HCT116 (cell line): ENCODE measurements at regions not wholly inside any gene's neighbourhood (a gene's known extent, or its start where the extent isn't known, plus 50 kb on each side); places are given as distances from the start of the nearest gene placed in this dataset.

Experiments used
- ATAC-seq: fragments of 200-7000 bp; cut with Tn5 transposase; 2 replicates; pipeline ENCODE4 v1.9.1; 2020; ENCODE audit warnings: mild to moderate bottlenecking, moderate library complexity
- BruUV-seq: library from RNA; stranded (reverse); fragments of 400-500 nt; replicated peaks from 2 replicates; lab custom pipeline; 2021; lab: Mats Ljungman, UMichigan
- CTCF ChIA-PET: fragments of 300-600 bp; sonication (Branson Sonifier 250); formaldehyde crosslinking; loops from one replicate; lab custom pipeline; 2021; ENCODE audit warnings: antibody characterized with exemption; lab: Charles Lee
- POLR2A ChIA-PET: fragments of 300-600, 350-600 bp; sonication (Branson Sonifier 250); formaldehyde crosslinking; loops from one replicate; lab custom pipeline; 2021; ENCODE audit warnings: antibody characterized with exemption; lab: Charles Lee
- RAD21 ChIA-PET, 2 experiments: fragments of 300-600 bp; sonication (Branson Sonifier 250); formaldehyde crosslinking; loops; one replicate each; lab custom pipeline; 2023; ENCODE audit warnings: low total read pairs in 2 of 2; ENCODE audit not compliant: uncharacterized antibody in 2 of 2, unreplicated experiment in 2 of 2, low non-redundant PET in 1 of 2; lab: Charles Lee
- DNase-seq: peaks from one replicate; pipeline ENCODE4 v3.0.0-alpha.2; 2010; ENCODE audit warnings: low read depth, low spot score
- H2AFZ ChIP-seq: fragments of 200-600 bp; shearing (Covaris generic), sonication (generic); 2 replicates; pipeline ENCODE4 v1.6.1; 2017; ENCODE audit warnings: low read depth, mixed run types, mixed read lengths, antibody characterized with exemption, low read length; ENCODE audit not compliant: poor library complexity, severe bottlenecking
- H3K27ac ChIP-seq: 2 replicates; pipeline ENCODE4 v1.5.1; 2012; ENCODE audit warnings: low read depth, low read length
- H3K27me3 ChIP-seq: fragments of 200-600 bp; sonication (generic); 2 replicates; pipeline ENCODE4 v1.6.1; 2016; ENCODE audit warnings: mixed run types, low read length, mixed read lengths; ENCODE audit not compliant: insufficient read depth
- H3K36me3 ChIP-seq, 2 experiments: fragments of 200-500 bp in 1 of 2; fragments of 200-600 bp in 1 of 2; sonication (Bioruptor generic) in 1 of 2; sonication (generic) in 1 of 2; 2 replicates each; pipeline versions ENCODE4 v1.5.1 to v1.6.1; 2014 to 2016; ENCODE audit warnings: low read length in 2 of 2, inconsistent platforms in 1 of 2, mixed read lengths in 1 of 2, mixed run types in 1 of 2; ENCODE audit not compliant: insufficient read depth in 2 of 2, control insufficient read depth in 1 of 2
- H3K4me1 ChIP-seq, 2 experiments: fragments of 200-600 bp in 1 of 2; sonication (generic) in 1 of 2; 2 replicates each; pipeline versions ENCODE4 v1.5.1 to v1.6.1; 2012 to 2017; ENCODE audit warnings: low read length in 2 of 2, inconsistent platforms in 1 of 2, mild to moderate bottlenecking in 1 of 2, mixed read lengths in 1 of 2, mixed run types in 1 of 2, moderate library complexity in 1 of 2; ENCODE audit not compliant: insufficient read depth in 2 of 2, control insufficient read depth in 1 of 2
- H3K4me2 ChIP-seq: fragments of 200-600 bp; sonication (generic); 2 replicates; pipeline ENCODE4 v1.6.1; 2017; ENCODE audit warnings: mixed run types, low read length, mixed read lengths
- H3K4me3 ChIP-seq, 2 experiments: fragments of 200-600 bp in 1 of 2; sonication (generic) in 1 of 2; replicated peaks in 1 of 2; 2 replicates each; pipeline ENCODE4 v1.5.1; 2011 to 2016; ENCODE audit warnings: low read length in 2 of 2, control low read depth in 1 of 2, low read depth in 1 of 2, mild to moderate bottlenecking in 1 of 2, mixed read lengths in 1 of 2, mixed run types in 1 of 2
- H3K79me2 ChIP-seq: fragments of 200-600 bp; sonication (generic); 2 replicates; pipeline ENCODE4 v1.6.1; 2017; ENCODE audit warnings: mild to moderate bottlenecking, mixed run types, low read length, moderate library complexity, mixed read lengths; ENCODE audit not compliant: insufficient read depth
- H3K9ac ChIP-seq: fragments of 200-600 bp; sonication (generic); 2 replicates; pipeline ENCODE4 v1.6.1; 2016; ENCODE audit warnings: low read length, mixed read lengths
- H3K9me2 ChIP-seq: fragments of 200-600 bp; sonication (generic), shearing (Covaris generic); 2 replicates; pipeline ENCODE4 v1.6.1; 2017; ENCODE audit warnings: mixed run types, mild to moderate bottlenecking, moderate library complexity; ENCODE audit not compliant: insufficient read depth
- H3K9me3 ChIP-seq, 2 experiments: fragments of 200-500 bp in 1 of 2; fragments of 200-600 bp in 1 of 2; sonication (Bioruptor generic) in 1 of 2; sonication (generic) in 1 of 2; 2 replicates each; pipeline ENCODE4 v1.6.1; 2014 to 2017; ENCODE audit warnings: low read length in 2 of 2, mixed read lengths in 2 of 2, inconsistent platforms in 1 of 2, low read depth in 1 of 2, mild to moderate bottlenecking in 1 of 2, mixed run types in 1 of 2, moderate library complexity in 1 of 2; ENCODE audit not compliant: control insufficient read depth in 1 of 2, insufficient read depth in 1 of 2
- H4K20me1 ChIP-seq: fragments of 200-600 bp; sonication (generic), shearing (Covaris generic); 2 replicates; pipeline ENCODE4 v1.6.1; 2017; ENCODE audit warnings: mixed run types, mild to moderate bottlenecking, moderate library complexity; ENCODE audit not compliant: insufficient read depth
- ATF3 ChIP-seq: IDR thresholded peaks from 2 replicates; pipeline ENCODE4 v1.6.1; 2012
- CBX3 ChIP-seq: IDR thresholded peaks from 2 replicates; pipeline ENCODE4 v1.6.1; 2012; ENCODE audit warnings: low read depth
- CEBPB ChIP-seq: IDR thresholded peaks from 2 replicates; pipeline ENCODE4 v1.6.1; 2012; ENCODE audit warnings: low read depth
- CTCF ChIP-seq, 3 experiments: fragments of 200-600 bp in 1 of 3; sonication (generic) in 1 of 3; IDR thresholded peaks in 2 of 3; conservative IDR thresholded peaks in 1 of 3; 2 replicates each; pipeline ENCODE4 v1.5.1; 2012 to 2017; ENCODE audit warnings: low read depth in 2 of 3, low read length in 2 of 3, antibody characterized with exemption in 1 of 3, borderline replicate concordance in 1 of 3, control low read depth in 1 of 3, mild to moderate bottlenecking in 1 of 3, mixed read lengths in 1 of 3, mixed run types in 1 of 3, moderate library complexity in 1 of 3; ENCODE audit not compliant: insufficient read depth in 1 of 3
- EGR1 ChIP-seq: IDR thresholded peaks from 2 replicates; pipeline ENCODE4 v1.6.1; 2012; ENCODE audit warnings: low read depth
- ELF1 ChIP-seq: IDR thresholded peaks from 2 replicates; pipeline ENCODE4 v1.6.1; 2012; ENCODE audit warnings: low read depth, borderline replicate concordance
- EZH2 ChIP-seq: fragments of 200-600 bp; sonication (generic); IDR thresholded peaks from 2 replicates; pipeline ENCODE4 v1.6.1; 2017; ENCODE audit warnings: antibody characterized with exemption, mixed run types
- EZH2phosphoT487 ChIP-seq: fragments of 200-600 bp; IDR thresholded peaks from 2 replicates; pipeline ENCODE4 v1.6.1; 2018; ENCODE audit warnings: antibody characterized with exemption, borderline replicate concordance
- FOSL1 ChIP-seq: IDR thresholded peaks from 2 replicates; pipeline ENCODE4 v1.6.1; 2012; ENCODE audit warnings: low read depth
- JUND ChIP-seq: IDR thresholded peaks from 2 replicates; pipeline ENCODE4 v1.6.1; 2012
- MAX ChIP-seq: IDR thresholded peaks from 2 replicates; pipeline ENCODE4 v1.6.1; 2012
- POLR2A ChIP-seq: IDR thresholded peaks from 2 replicates; pipeline ENCODE4 v1.7.0; 2011; ENCODE audit warnings: borderline replicate concordance; ENCODE audit not compliant: insufficient read depth, insufficient read length; ENCODE audit errors: extremely low read depth
- REST ChIP-seq: IDR thresholded peaks from 2 replicates; pipeline ENCODE4 v1.6.1; 2012; ENCODE audit warnings: low read depth
- SIN3A ChIP-seq: IDR thresholded peaks from 2 replicates; pipeline ENCODE4 v1.6.1; 2012; ENCODE audit warnings: low read depth
- SP1 ChIP-seq: IDR thresholded peaks from 2 replicates; pipeline ENCODE4 v1.6.1; 2012; ENCODE audit warnings: low read depth
- SRF ChIP-seq: IDR thresholded peaks from 2 replicates; pipeline ENCODE4 v1.6.1; 2012; ENCODE audit warnings: low read depth
- TCF7L2 ChIP-seq: IDR thresholded peaks from 2 replicates; pipeline ENCODE4 v1.7.0; 2011; ENCODE audit warnings: borderline replicate concordance, inconsistent platforms; ENCODE audit not compliant: insufficient read depth, insufficient read length; ENCODE audit errors: extremely low read depth
- YY1 ChIP-seq: IDR thresholded peaks from 2 replicates; pipeline ENCODE4 v1.6.1; 2011; ENCODE audit warnings: low read length, low read depth, moderate library complexity, mild to moderate bottlenecking; ENCODE audit not compliant: insufficient replicate concordance; ENCODE audit errors: extremely low read depth
- ZBTB33 ChIP-seq: IDR thresholded peaks from 2 replicates; pipeline ENCODE4 v1.6.1; 2011; ENCODE audit warnings: mild to moderate bottlenecking, low read length, moderate library complexity; ENCODE audit not compliant: insufficient replicate concordance; ENCODE audit errors: extremely low read depth
- ZFX ChIP-seq: fragments of 450-650 bp; IDR thresholded peaks from 2 replicates; pipeline ENCODE4 v1.6.1; 2017
- intact Hi-C: fragments of 100-400 bp; cut with micrococcal nuclease; formaldehyde crosslinking; loops from 2 replicates; pipeline ENCODE4 v1.10.0; 2022

GRCh38 chr5:62152394-62153087, 153.5 kb upstream of the KIF2A start:
- H4K20me1 ChIP-seq = no peaks in the 10 kb centered on the region
- no peak for TF ChIP-seq SP1
- TF ChIP-seq EGR1 = no peak
- TF ChIP-seq REST = no peak
- TF ChIP-seq CTCF (IDR thresholded peaks at IDR 0.05 in 2 of 3, conservative IDR thresholded peaks at IDR 0.05 in 1 of 3; ENCODE audit: borderline replicate concordance in 1 of 3, insufficient read depth in 1 of 3, low read depth in 2 of 3, low read length in 2 of 3) = no peak
- TF ChIP-seq POLR2A = no peak
- no peak for TF ChIP-seq ZBTB33
- no peak for TF ChIP-seq EZH2
- no peak for TF ChIP-seq CBX3
- TF ChIP-seq JUND = no peak
- TF ChIP-seq ZFX = no peak
- TF ChIP-seq TCF7L2 = no peak
- no peak for TF ChIP-seq MAX
- no peak for TF ChIP-seq YY1
- no peak for TF ChIP-seq FOSL1
- TF ChIP-seq SIN3A = no peak
- no peak for TF ChIP-seq CEBPB
- TF ChIP-seq SRF = no peak
- no peak for TF ChIP-seq ELF1
- no peak for TF ChIP-seq ATF3
- no peak for TF ChIP-seq EZH2phosphoT487
- RAD21 ChIA-PET = no interaction called here
- no peak overlapping the region for H2AFZ ChIP-seq
- H3K27ac ChIP-seq = no peak overlapping the region
- intact Hi-C loops = no loop called here
- H3K4me1 ChIP-seq = no peaks in the 10 kb centered on the region
- BruUV-seq = no TSS peak
- POLR2A ChIA-PET = no interaction called here
- DNase-seq (no peak), ATAC-seq (no peak)
- no peak overlapping the region for H3K4me2 ChIP-seq
- peaks cover 9% of the 10 kb centered on the region; the same call in 1 of the 2 replicates for H3K27me3 ChIP-seq
- H3K36me3 ChIP-seq = no peaks in the 10 kb centered on the region
- H3K9ac ChIP-seq = no peak overlapping the region
- CTCF ChIA-PET = no interaction called here
- H3K79me2 ChIP-seq = no peaks in the 10 kb centered on the region
- 0 out of 4 replicates have a peak, but pooled peaks cover 0 to 4% of the 10 kb centered on the region in 2 experiments for H3K9me3 ChIP-seq
- H3K4me3 ChIP-seq = no peak overlapping the region
- H3K9me2 ChIP-seq = no peaks in the 10 kb centered on the region
